WI38 (cell line): ENCODE measurements at regions not wholly inside any gene's neighbourhood (a gene's known extent, or its start where the extent isn't known, plus 50 kb on each side); places are given as distances from the start of the nearest gene placed in this dataset.

Experiments
- H3K4me3 ChIP-seq: 2 replicates; pipeline ENCODE4 v1.5.1; 2011; ENCODE audit warnings: low read depth, mild to moderate bottlenecking, control low read depth, low read length
- TF ChIP-seq, protein P1 (sequence below): IDR thresholded peaks from 2 replicates; pipeline ENCODE4 v1.5.1; 2012; ENCODE audit warnings: low read depth, mild to moderate bottlenecking, control low read depth, low read length

DNA sequence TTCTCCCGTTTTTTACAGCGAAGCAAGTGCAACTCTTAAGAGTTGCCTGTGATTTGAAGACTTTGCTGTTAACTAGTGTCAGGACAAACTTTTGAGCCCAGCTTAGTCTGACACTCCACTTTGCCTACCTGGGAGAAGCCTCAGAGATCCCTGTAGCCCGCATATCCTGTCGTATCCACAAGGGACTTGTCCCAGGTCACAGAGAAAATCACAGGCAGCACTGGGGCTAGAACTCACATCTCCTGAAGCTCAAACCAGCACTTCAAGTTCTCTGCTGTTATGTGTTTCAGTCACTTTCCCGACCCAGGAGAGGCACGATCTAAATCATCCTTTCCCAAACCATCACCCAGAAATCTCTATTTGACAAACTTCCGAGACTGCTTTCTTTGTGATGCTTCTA is 584.5 kb downstream of the ACTL7B start:
- TF ChIP-seq, protein P1, sequence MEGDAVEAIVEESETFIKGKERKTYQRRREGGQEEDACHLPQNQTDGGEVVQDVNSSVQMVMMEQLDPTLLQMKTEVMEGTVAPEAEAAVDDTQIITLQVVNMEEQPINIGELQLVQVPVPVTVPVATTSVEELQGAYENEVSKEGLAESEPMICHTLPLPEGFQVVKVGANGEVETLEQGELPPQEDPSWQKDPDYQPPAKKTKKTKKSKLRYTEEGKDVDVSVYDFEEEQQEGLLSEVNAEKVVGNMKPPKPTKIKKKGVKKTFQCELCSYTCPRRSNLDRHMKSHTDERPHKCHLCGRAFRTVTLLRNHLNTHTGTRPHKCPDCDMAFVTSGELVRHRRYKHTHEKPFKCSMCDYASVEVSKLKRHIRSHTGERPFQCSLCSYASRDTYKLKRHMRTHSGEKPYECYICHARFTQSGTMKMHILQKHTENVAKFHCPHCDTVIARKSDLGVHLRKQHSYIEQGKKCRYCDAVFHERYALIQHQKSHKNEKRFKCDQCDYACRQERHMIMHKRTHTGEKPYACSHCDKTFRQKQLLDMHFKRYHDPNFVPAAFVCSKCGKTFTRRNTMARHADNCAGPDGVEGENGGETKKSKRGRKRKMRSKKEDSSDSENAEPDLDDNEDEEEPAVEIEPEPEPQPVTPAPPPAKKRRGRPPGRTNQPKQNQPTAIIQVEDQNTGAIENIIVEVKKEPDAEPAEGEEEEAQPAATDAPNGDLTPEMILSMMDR, result no peak
- H3K4me3 ChIP-seq, result no peak overlapping the region

DNA sequence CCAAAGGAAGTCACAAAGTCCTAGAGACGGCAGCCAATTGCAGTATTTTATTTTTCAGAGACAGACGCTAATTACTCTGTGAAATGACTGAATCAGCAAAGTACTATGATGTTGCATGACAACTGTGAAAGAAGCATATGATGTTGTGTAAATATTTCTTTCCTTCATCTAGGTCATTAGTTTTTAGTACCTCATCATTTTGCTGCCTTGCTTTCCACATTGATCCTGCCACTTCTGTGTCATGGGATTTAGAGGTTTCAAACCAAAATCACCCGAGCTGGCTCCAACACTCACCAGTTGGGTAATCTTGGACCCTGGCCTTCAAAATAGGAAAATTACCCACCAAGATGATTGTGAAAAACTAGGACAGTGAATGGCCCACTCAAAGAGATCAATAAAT is 585.2 kb downstream of the ACTL7B start:
- no peak overlapping the region for H3K4me3 ChIP-seq
- TF ChIP-seq, protein P1, result no peak

DNA sequence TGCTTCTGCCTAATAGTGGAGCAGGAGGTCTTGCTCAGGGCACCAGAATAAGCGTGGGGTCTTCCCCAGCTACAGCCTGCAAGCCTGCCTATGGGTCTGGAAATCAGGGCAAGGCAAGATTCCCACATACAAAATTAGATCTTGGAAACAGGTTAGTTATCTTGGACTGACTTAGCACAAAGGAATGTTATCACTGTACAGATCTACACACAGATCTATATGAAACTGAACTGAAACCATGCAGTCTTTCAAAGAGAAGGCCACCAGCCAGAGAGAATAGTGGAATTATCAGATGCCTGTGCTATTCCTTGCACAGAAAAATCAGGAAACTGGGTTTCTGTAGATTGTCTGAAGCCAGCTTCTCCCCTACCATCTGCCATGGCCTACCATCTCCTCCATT is 585.7 kb downstream of the ACTL7B start:
- H3K4me3 ChIP-seq, result no peak overlapping the region
- TF ChIP-seq, protein P1, result no peak

DNA sequence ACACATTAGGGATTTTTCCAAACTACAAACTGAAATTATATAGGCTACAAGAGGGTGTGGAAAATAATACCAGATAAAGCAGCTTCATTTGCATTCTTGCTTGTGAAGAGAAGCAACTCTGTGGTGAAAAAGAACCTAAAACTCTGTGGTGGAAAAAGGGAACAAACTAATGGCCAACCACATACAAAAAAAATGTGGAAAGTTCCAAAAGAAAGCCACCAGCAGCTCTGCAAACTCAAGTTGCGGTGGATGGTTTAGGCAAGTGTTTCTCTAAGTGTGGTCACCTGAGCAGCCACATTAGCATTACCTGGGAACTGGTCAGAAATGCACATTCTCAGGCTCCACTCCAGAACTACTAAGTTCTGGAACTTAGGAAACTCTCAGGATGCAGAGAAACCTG is 586.4 kb downstream of the ACTL7B start:
- TF ChIP-seq, protein P1, result no peak
- H3K4me3 ChIP-seq, result no peak overlapping the region

DNA sequence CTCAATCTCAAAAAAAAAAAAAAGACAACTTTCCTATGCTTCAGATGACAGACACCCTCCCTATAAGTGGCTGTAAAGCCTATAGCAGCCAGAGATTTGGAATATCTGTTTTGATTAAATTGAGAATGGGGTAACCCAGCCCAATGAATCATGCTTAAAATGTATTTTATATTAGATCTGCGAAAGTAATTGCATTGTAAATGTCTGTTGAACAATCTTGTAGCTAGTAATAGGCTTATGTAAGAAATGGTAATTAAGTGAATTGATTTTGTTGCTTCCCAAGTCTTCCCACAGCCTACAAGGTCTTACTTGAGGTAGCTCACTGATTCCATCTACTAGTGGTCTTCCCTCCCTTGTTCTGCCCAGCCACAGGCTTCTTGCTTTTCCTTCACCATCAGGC is 590.7 kb downstream of the ACTL7B start:
- H3K4me3 ChIP-seq, result no peak overlapping the region
- TF ChIP-seq, protein P1, result no peak

DNA sequence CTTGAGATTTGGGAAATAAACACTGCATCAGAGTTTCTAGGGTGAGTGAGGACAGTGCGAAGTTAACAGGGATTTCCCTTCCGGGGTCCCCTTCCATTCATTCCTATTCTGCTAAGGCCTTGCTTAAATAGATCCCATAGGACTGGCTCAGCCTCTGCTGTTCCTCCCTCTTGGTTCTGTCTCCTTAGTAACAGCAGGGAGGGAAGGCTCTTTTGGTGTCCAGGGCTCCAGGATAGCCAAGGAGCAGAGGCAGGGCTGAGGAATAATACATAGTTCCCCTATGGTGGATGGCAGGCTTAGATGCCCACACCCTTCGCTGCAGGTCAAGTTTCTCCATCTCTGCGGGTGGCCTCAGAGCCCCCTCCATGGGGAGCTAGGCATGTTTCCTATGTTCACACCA is 591.7 kb downstream of the ACTL7B start:
- TF ChIP-seq, protein P1, result no peak
- H3K4me3 ChIP-seq, result no peak overlapping the region

DNA sequence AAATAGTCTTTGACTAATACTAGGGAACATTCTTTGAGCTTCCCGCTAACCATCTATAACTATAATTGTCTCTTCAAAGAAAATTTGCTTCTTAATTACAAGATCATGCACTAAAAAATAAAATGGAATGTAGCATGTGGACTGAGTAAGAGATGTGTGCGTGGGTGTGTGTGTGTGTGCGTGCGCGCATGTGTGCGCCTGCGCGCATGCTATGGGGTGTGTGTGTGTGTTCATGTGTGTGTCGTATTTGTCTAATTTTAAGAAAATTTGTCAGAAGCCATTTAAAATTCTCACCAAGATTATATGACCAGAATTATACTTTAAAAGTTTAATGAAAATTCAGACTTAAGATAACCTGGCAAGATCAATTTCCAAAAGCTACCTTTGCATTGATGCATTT is 593.0 kb downstream of the ACTL7B start:
- no peak overlapping the region for H3K4me3 ChIP-seq
- TF ChIP-seq, protein P1, result no peak
